GM13976 (cell line): ENCODE measurements at regions not wholly inside any gene's neighbourhood (a gene's known extent, or its start where the extent isn't known, plus 50 kb on each side); places are given as distances from the start of the nearest gene placed in this dataset.
"Not testable (repeated sequence)": the region's sequence is repeated elsewhere in the genome, so short reads cannot be mapped to it uniquely, and the experiment has no call there.

ENCODE experiments used
- DNase-seq: peaks from one replicate; pipeline ENCODE4 v3.0.0; 2012; ENCODE audit warnings: low spot score
- CTCF ChIP-seq: IDR thresholded peaks from 2 replicates; pipeline ENCODE4 v1.5.1; 2012; ENCODE audit warnings: borderline replicate concordance, mild to moderate bottlenecking; ENCODE audit not compliant: insufficient read depth; ENCODE audit errors: extremely low read depth, missing control alignments, control extremely low read depth
- in situ Hi-C: fragments of 300-500 bp; cut with MboI; formaldehyde crosslinking; loops from one replicate; pipeline ENCODE4 v1.12.0; 2022; ENCODE audit warnings: low sequenced_read_pairs, mixed read lengths, inconsistent platforms; ENCODE audit not compliant: unreplicated experiment

DNA sequence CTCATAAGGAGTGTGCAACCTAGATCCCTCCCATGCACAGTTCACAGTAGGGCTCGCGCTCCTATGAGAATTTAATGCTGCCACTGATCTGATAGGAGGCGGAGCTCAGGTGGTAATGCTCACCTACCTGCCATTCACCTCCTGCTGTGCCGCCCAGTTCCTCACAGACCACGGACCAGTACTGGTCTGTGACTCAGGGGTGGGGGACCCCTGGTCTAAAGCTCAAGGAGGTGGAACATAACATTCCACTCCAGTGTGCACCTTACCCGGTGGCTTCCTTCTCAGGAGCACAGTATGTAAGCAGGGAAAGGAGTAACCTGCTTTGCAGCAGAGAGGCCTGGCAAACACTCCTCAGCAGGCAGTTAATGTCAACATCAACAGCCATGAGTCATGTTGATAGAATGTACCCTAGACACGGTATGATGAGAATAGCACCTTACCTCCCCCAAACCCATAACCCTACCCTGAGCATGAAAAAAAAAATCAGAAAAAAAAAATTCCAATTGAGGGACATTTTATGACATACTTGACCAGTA, 273.5 kb downstream of the FGFR2 start:
- DNase-seq: no peak
- TF ChIP-seq CTCF: no peak
- in situ Hi-C loops: no loop called here

- in situ Hi-C loops: no loop called here
- no peak for DNase-seq
- TF ChIP-seq CTCF: no peak
Observed at GRCh38 chr10:121325490-121326231, 272.6 kb downstream of the FGFR2 start.

DNA sequence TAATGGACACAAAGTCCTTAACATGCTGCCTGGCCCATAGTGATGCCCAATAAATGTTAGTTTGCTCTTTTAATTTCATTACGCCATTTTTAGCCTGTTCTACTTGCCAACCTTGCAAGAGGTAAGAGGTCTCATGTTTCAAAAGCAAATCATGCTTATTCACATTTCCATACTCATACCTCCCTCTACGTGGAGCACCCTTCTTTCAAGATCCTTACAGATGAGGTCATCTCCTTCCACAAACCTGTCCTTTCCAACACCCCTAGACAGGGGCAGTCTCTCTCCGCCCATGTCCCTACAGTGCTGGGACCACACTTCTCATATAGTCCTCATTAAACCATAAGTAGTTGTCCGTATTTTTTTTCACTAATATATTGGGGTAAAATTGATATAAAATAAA, 271.3 kb downstream of the FGFR2 start:
- in situ Hi-C loops: no loop called here
- no peak for DNase-seq
- TF ChIP-seq CTCF: no peak

GRCh38 chr10:121327727-121328126, 270.5 kb downstream of the FGFR2 start:
- in situ Hi-C loops: no loop called here
- no peak for DNase-seq
- TF ChIP-seq CTCF: no peak

- in situ Hi-C loops, DNase-seq: not testable (repeated sequence)
Observed at GRCh38 chr10:121329631-121330030, 268.6 kb downstream of the FGFR2 start.

DNA sequence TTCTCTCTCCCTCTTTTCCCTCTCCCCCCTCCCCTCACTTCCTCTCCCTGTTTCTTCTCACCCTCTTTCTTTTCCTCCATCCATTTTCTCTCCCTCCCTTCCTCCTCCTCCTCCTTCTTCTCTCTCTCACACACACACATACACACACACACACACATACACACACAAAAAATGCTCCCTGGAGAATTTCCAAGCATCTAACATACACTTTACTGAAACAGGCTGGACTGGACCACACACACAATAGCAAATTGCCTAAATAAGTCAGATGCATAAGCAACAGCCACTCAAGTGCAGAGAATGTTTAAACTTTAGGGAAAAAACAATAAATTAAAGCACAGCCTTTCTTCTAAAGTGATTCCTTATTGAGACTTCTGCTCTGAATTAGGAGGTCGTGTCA, 267.7 kb downstream of the FGFR2 start:
- in situ Hi-C loops: no loop called here
- TF ChIP-seq CTCF: no peak
- no peak for DNase-seq

DNA sequence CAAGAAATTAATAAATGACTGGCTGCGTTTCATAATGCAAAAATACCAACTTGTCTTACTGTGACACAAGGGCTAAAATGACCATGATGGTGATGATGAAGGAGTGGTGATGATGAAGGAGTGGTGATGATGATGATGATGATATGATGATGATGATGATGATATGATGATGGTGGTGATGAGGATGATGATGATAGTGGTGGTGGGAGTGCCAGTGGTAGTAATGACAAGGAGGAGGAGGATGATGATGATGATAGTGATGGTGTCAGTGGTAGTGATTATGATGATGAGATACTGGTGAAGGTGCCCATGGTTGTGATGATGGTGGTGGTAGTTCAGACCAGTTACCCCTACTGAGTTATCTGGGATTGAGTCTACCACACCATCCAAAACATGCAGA, 265.9 kb downstream of the FGFR2 start:
- no peak for DNase-seq
- in situ Hi-C loops: no loop called here
- TF ChIP-seq CTCF: no peak
